DND-41 (cell line): ENCODE measurements at regions not wholly inside any gene's neighbourhood (a gene's known extent, or its start where the extent isn't known, plus 50 kb on each side); places are given as distances from the start of the nearest gene placed in this dataset.
A peak's percentile ranks its signal among the peaks of the same experiment; 100 is the strongest.

Source experiments
- ATAC-seq: fragments of 200-7000 bp; cut with Tn5 transposase; 3 replicates; pipeline ENCODE4 v1.9.1; 2021; ENCODE audit warnings: low read depth; ENCODE audit not compliant: insufficient read depth
- DNase-seq: peaks from one replicate; pipeline ENCODE4 v3.0.0-alpha.2; 2020
- H2AFZ ChIP-seq: 2 replicates; pipeline ENCODE4 v1.6.0; 2012; ENCODE audit warnings: low read depth, low read length
- H3K27ac ChIP-seq: 2 replicates; pipeline ENCODE4 v1.5.1; 2012; ENCODE audit warnings: low read length, inconsistent platforms
- H3K27me3 ChIP-seq: fragments of 200-600 bp; sonication (generic); 2 replicates; pipeline ENCODE4 v1.6.0; 2012; ENCODE audit warnings: low read length, mild to moderate bottlenecking, inconsistent platforms; ENCODE audit not compliant: insufficient read depth, poor library complexity
- H3K36me3 ChIP-seq: 2 replicates; pipeline ENCODE4 v1.5.1; 2012; ENCODE audit warnings: low read length, inconsistent platforms; ENCODE audit not compliant: insufficient read depth
- H3K4me1 ChIP-seq: 2 replicates; pipeline ENCODE4 v1.5.1; 2012; ENCODE audit warnings: mild to moderate bottlenecking, low read length; ENCODE audit not compliant: insufficient read depth
- H3K4me2 ChIP-seq: 2 replicates; pipeline ENCODE4 v1.6.0; 2012; ENCODE audit warnings: mild to moderate bottlenecking, moderate library complexity, low read length, inconsistent platforms; ENCODE audit not compliant: insufficient read depth
- H3K4me3 ChIP-seq, 2 experiments: fragments of 200-600 bp in 1 of 2; shearing (Covaris generic) in 1 of 2; 2 replicates each; pipeline ENCODE4 v1.5.1; 2012 to 2016; ENCODE audit warnings: inconsistent platforms in 2 of 2, low read length in 2 of 2, mild to moderate bottlenecking in 2 of 2, low read depth in 1 of 2, moderate library complexity in 1 of 2
- H3K79me2 ChIP-seq: 2 replicates; pipeline ENCODE4 v1.6.0; 2012; ENCODE audit warnings: low read length, inconsistent platforms; ENCODE audit not compliant: insufficient read depth
- H3K9ac ChIP-seq: 2 replicates; pipeline ENCODE4 v1.6.0; 2012; ENCODE audit warnings: low read depth, mild to moderate bottlenecking, inconsistent platforms, low read length, moderate library complexity
- H3K9me3 ChIP-seq: 2 replicates; pipeline ENCODE4 v1.5.1; 2012; ENCODE audit warnings: low read length, moderate library complexity, mild to moderate bottlenecking, inconsistent platforms; ENCODE audit not compliant: insufficient read depth, severe bottlenecking
- H4K20me1 ChIP-seq: 2 replicates; pipeline ENCODE4 v1.6.0; 2012; ENCODE audit warnings: low read length; ENCODE audit not compliant: insufficient read depth
- EZH2 ChIP-seq: IDR thresholded peaks from 3 replicates; pipeline ENCODE4 v1.6.1; 2012; ENCODE audit warnings: borderline replicate concordance, low read depth, mild to moderate bottlenecking, moderate library complexity, low read length, inconsistent platforms; ENCODE audit not compliant: severe bottlenecking
- TF ChIP-seq, protein P1 (sequence below): IDR thresholded peaks from 2 replicates; pipeline ENCODE4 v1.5.1; 2012; ENCODE audit warnings: borderline replicate concordance, low read length, moderate library complexity, mild to moderate bottlenecking; ENCODE audit not compliant: poor library complexity, severe bottlenecking; ENCODE audit errors: extremely low read depth

GRCh38 chr13:102940143-102940542, 94.3 kb downstream of the ERCC5 start:
- DNase-seq = peak; percentile 8

DNA sequence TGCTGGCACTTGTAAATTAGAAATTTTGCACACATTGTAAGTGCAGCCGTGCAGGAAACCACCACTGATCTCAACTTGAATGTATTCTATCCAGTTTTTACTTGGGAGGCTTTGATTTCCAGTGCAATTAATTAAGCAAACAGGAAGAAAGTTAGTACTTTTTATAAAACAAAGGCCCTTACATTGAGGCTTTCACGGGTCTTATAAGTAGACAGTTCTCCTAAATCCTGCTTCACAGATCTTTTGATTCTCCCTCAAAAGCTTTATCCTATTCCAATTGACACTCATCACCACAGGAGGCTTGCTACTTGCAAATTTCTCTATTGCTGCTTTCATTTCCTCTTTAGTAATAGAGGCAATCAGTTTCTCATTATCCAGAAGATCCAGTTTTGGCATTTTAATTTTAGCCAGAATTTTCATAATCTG, 90.1 kb downstream of the ERCC5 start:
- Histone ChIP-seq H2AFZ (no peak overlapping the region), H3K27ac (no peak overlapping the region), H3K4me2 (no peak overlapping the region), H3K9me3 (no peaks in the 10 kb centered on the region), H3K79me2 (no peaks in the 10 kb centered on the region), H3K4me1 (no peaks in the 10 kb centered on the region), H3K9ac (no peak overlapping the region), H4K20me1 (no peaks in the 10 kb centered on the region), H3K36me3 (no peaks in the 10 kb centered on the region), H3K27me3 (no peaks in the 10 kb centered on the region), H3K4me3 (no peak overlapping the region)
- TF ChIP-seq, protein P1, sequence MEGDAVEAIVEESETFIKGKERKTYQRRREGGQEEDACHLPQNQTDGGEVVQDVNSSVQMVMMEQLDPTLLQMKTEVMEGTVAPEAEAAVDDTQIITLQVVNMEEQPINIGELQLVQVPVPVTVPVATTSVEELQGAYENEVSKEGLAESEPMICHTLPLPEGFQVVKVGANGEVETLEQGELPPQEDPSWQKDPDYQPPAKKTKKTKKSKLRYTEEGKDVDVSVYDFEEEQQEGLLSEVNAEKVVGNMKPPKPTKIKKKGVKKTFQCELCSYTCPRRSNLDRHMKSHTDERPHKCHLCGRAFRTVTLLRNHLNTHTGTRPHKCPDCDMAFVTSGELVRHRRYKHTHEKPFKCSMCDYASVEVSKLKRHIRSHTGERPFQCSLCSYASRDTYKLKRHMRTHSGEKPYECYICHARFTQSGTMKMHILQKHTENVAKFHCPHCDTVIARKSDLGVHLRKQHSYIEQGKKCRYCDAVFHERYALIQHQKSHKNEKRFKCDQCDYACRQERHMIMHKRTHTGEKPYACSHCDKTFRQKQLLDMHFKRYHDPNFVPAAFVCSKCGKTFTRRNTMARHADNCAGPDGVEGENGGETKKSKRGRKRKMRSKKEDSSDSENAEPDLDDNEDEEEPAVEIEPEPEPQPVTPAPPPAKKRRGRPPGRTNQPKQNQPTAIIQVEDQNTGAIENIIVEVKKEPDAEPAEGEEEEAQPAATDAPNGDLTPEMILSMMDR = no peak
- no peak for TF ChIP-seq EZH2
- DNase-seq (no peak), ATAC-seq (no peak)

More at GRCh38 chr13:102940143-102940542, 94.3 kb downstream of the ERCC5 start:
- Histone ChIP-seq H3K9ac (no peak overlapping the region), H2AFZ (no peak overlapping the region), H3K27ac (no peak overlapping the region), H3K4me2 (no peak overlapping the region), H3K4me1 (no peaks in the 10 kb centered on the region), H3K79me2 (no peaks in the 10 kb centered on the region), H4K20me1 (no peaks in the 10 kb centered on the region), H3K4me3 (no peak overlapping the region), H3K27me3 (peaks cover 2% of the 10 kb centered on the region), H3K9me3 (no peaks in the 10 kb centered on the region), H3K36me3 (no peaks in the 10 kb centered on the region)
- ATAC-seq = no peak
- no peak for TF ChIP-seq EZH2
- TF ChIP-seq, protein P1 = peak; percentile 23

GRCh38 chr13:102933523-102933922, 87.7 kb downstream of the ERCC5 start:
- DNase-seq (no peak), ATAC-seq (no peak)
- no peak overlapping the region for H3K4me2 ChIP-seq
- no peak overlapping the region for H2AFZ ChIP-seq
- no peaks in the 10 kb centered on the region for H3K27me3 ChIP-seq
- no peaks in the 10 kb centered on the region for H3K4me1 ChIP-seq
- H3K9me3 ChIP-seq = no peaks in the 10 kb centered on the region
- no peaks in the 10 kb centered on the region for H4K20me1 ChIP-seq
- H3K9ac ChIP-seq = no peak overlapping the region
- H3K27ac ChIP-seq = no peak overlapping the region
- no peaks in the 10 kb centered on the region for H3K36me3 ChIP-seq
- TF ChIP-seq EZH2 = no peak
- TF ChIP-seq, protein P1 = no peak
- H3K79me2 ChIP-seq = no peaks in the 10 kb centered on the region
- no peak overlapping the region for H3K4me3 ChIP-seq

DNA sequence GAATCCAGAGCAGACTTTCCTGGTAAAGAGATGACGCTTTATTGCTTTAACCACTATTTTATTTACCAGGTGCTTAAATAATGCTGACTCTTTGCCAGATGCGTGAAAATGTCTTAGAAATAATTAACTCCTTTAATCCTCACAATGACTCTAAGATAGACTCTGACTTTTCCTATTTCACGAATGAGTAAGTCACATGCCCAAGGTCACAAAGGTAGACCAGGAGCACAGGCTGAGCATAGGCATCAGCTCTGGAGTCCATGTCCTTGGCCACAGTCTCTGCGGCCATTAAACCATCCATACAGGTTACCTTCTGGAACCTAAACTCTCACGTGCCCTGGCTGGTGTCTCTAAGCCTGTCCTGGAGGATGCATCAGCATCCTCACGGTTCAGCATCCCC, 87.3 kb downstream of the ERCC5 start:
- no peak for ATAC-seq

More for the DNA sequence above, 87.3 kb downstream of the ERCC5 start:
- Histone ChIP-seq H3K4me2 (no peak overlapping the region), H2AFZ (no peak overlapping the region), H3K4me1 (no peaks in the 10 kb centered on the region), H3K9me3 (no peaks in the 10 kb centered on the region), H3K27me3 (no peaks in the 10 kb centered on the region), H3K27ac (no peak overlapping the region), H4K20me1 (no peaks in the 10 kb centered on the region), H3K9ac (no peak overlapping the region), H3K36me3 (no peaks in the 10 kb centered on the region), H3K4me3 (no peak overlapping the region), H3K79me2 (no peaks in the 10 kb centered on the region)
- no peak for DNase-seq
- TF ChIP-seq, protein P1 = no peak
